Glutamatergic neuron (in vitro differentiated cells): ENCODE measurements at regions not wholly inside any gene's neighbourhood (a gene's known extent, or its start where the extent isn't known, plus 50 kb on each side); places are given as distances from the start of the nearest gene placed in this dataset.
"Not testable (repeated sequence)": the region's sequence is repeated elsewhere in the genome, so short reads cannot be mapped to it uniquely, and the experiment has no call there.

Experiments
- DNase-seq: peaks from one replicate; pipeline ENCODE4 v3.0.0; 2022
- H3K27ac Mint-ChIP-seq: one replicate; pipeline ENCODE4 v1.8.0; 2020; ENCODE audit warnings: mild to moderate bottlenecking, mixed read lengths, inconsistent platforms; ENCODE audit not compliant: unreplicated experiment
- H3K27me3 Mint-ChIP-seq: one replicate; pipeline ENCODE4 v1.8.0; 2020; ENCODE audit warnings: mild to moderate bottlenecking, moderate library complexity, mixed read lengths, inconsistent platforms; ENCODE audit not compliant: unreplicated experiment
- H3K36me3 Mint-ChIP-seq: one replicate; pipeline ENCODE4 v1.8.0; 2020; ENCODE audit warnings: mild to moderate bottlenecking, mixed read lengths, inconsistent platforms; ENCODE audit not compliant: unreplicated experiment
- H3K4me1 Mint-ChIP-seq: one replicate; pipeline ENCODE4 v1.8.0; 2020; ENCODE audit warnings: mild to moderate bottlenecking, low read depth, mixed read lengths, inconsistent platforms; ENCODE audit not compliant: unreplicated experiment
- H3K4me3 Mint-ChIP-seq: one replicate; pipeline ENCODE4 v1.8.0; 2020; ENCODE audit warnings: mild to moderate bottlenecking, mixed read lengths, inconsistent platforms; ENCODE audit not compliant: unreplicated experiment
- H3K9me3 Mint-ChIP-seq: one replicate; pipeline ENCODE4 v1.8.0; 2020; ENCODE audit warnings: mild to moderate bottlenecking, moderate library complexity, mixed read lengths, inconsistent platforms; ENCODE audit not compliant: unreplicated experiment
- TF ChIP-seq, protein P1 (sequence below): fragments of 200-600 bp; sonication (generic); IDR thresholded peaks from one replicate; pipeline ENCODE4 v1.5.0; 2021; ENCODE audit not compliant: partially characterized antibody, unreplicated experiment

- H3K27ac Mint-ChIP-seq = no peak overlapping the region
- H3K27me3 Mint-ChIP-seq = no peaks in the 10 kb centered on the region
- no peak overlapping the region for H3K4me3 Mint-ChIP-seq
- no peaks in the 10 kb centered on the region for H3K36me3 Mint-ChIP-seq
- TF ChIP-seq, protein P1, sequence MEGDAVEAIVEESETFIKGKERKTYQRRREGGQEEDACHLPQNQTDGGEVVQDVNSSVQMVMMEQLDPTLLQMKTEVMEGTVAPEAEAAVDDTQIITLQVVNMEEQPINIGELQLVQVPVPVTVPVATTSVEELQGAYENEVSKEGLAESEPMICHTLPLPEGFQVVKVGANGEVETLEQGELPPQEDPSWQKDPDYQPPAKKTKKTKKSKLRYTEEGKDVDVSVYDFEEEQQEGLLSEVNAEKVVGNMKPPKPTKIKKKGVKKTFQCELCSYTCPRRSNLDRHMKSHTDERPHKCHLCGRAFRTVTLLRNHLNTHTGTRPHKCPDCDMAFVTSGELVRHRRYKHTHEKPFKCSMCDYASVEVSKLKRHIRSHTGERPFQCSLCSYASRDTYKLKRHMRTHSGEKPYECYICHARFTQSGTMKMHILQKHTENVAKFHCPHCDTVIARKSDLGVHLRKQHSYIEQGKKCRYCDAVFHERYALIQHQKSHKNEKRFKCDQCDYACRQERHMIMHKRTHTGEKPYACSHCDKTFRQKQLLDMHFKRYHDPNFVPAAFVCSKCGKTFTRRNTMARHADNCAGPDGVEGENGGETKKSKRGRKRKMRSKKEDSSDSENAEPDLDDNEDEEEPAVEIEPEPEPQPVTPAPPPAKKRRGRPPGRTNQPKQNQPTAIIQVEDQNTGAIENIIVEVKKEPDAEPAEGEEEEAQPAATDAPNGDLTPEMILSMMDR = peak; percentile 67
- DNase-seq = peak; percentile 49
- H3K9me3 Mint-ChIP-seq = no peaks in the 10 kb centered on the region
- H3K4me1 Mint-ChIP-seq = no peaks in the 10 kb centered on the region
These were observed 452.3 kb downstream of the RAB38 start for GRCh38 chr11:87722756-87723565.

- Mint-ChIP-seq H3K4me3 (no peak overlapping the region), H3K9me3 (no peaks in the 10 kb centered on the region), H3K4me1 (no peaks in the 10 kb centered on the region), H3K27me3 (no peaks in the 10 kb centered on the region), H3K36me3 (no peaks in the 10 kb centered on the region), H3K27ac (no peak overlapping the region)
- TF ChIP-seq, protein P1 = no peak
- no peak for DNase-seq
These were observed 455.7 kb downstream of the RAB38 start for GRCh38 chr11:87719326-87720073.

DNA sequence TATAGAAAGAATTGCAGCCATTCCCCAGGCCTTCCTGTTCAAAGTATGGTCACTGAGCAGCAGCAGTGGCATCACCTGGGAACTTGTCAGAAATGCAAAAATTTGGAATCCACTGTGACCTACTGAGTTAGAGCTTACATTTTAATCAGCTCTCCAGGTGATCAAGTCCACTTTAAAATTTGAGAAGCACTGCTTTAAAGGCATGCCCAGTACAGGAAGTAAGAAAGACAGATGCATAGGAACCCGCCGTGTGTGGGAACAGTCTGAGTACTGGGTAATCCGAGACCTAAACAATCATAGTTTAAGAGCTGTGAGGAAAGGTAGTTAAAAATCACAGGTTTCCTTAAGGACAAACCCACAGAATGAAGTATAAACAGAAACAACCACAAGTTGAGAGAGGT, 462.4 kb downstream of the RAB38 start:
- Mint-ChIP-seq H3K27ac (no peak overlapping the region), H3K27me3 (no peaks in the 10 kb centered on the region), H3K4me1 (no peaks in the 10 kb centered on the region), H3K36me3 (no peaks in the 10 kb centered on the region), H3K9me3 (no peaks in the 10 kb centered on the region), H3K4me3 (no peak overlapping the region)
- DNase-seq = no peak
- TF ChIP-seq, protein P1 = no peak

- no peak for DNase-seq
- Mint-ChIP-seq H3K9me3 (no peaks in the 10 kb centered on the region), H3K36me3 (no peaks in the 10 kb centered on the region), H3K4me3 (no peak overlapping the region), H3K4me1 (no peaks in the 10 kb centered on the region), H3K27ac (no peak overlapping the region), H3K27me3 (no peaks in the 10 kb centered on the region)
- TF ChIP-seq, protein P1 = no peak
These were observed 462.9 kb downstream of the RAB38 start for GRCh38 chr11:87712391-87712790.

- not testable (repeated sequence) for DNase-seq, H3K9me3 Mint-ChIP-seq, H3K27me3 Mint-ChIP-seq, H3K36me3 Mint-ChIP-seq, H3K27ac Mint-ChIP-seq, H3K4me3 Mint-ChIP-seq, H3K4me1 Mint-ChIP-seq
These were observed 471.7 kb downstream of the RAB38 start for GRCh38 chr11:87703589-87703988.
